Putamen (tissue), 1 donor: ENCODE measurements at regions not wholly inside any gene's neighbourhood (a gene's known extent, or its start where the extent isn't known, plus 50 kb on each side); places are given as distances from the start of the nearest gene placed in this dataset.

Source experiments
- DNase-seq: peaks from one replicate; pipeline ENCODE4 v3.0.0-alpha.2; 2016; ENCODE audit warnings: low spot score

GRCh38 chr2:60321816-60322215 is 231.6 kb downstream of the BCL11A start:
- DNase-seq = no peak

- DNase-seq = no peak
Measured at GRCh38 chr2:60320724-60321123, 232.7 kb downstream of the BCL11A start.

DNA sequence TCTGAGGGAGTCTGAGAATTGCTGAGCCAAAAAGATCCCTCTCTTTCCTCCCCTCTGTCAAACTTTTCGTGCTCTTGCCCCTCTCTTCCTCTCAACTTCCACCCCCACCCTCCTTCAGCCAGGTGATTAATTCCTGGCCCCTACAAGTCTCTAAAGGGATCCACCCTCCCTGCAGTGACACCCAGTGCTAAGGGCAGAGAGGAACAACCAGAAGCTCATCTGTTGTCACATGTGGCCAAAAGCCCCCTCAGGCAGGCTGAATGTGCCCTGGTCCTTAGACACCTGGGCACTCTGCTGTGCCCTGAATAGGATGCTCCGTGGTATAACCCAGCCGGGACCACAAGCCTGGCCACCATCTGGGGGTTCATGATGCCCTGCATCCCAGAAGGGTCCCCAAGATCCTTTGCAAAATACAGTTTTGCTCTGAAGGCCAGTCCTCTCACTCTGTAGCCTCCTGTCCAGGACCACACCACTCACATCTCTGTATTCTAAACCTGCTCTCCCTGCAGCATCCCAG is 234.4 kb downstream of the BCL11A start:
- no peak for DNase-seq

DNA sequence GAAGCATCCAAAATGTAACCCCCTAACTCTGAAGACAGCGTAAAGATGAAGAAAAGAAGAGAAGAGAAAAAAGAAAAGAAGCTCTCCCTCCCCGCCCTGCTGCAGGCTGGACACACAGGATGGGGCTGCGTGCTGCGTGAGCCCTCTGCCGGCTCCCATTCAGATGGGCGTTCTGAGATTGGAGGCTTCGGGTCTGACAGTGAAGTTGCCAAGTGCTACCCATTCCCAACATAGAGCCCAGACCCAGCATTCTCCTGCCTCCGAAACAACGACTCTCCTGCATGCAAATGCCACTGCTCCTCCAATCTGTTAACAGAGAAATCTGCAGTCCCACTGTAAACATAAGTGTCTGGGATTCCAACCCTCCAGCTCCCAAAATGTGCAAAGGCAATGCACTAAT is 234.9 kb downstream of the BCL11A start:
- no peak for DNase-seq

- no peak for DNase-seq
Measured at GRCh38 chr2:60317844-60318243, 235.6 kb downstream of the BCL11A start.

- no peak for DNase-seq
Measured at GRCh38 chr2:60317034-60317386, 236.4 kb downstream of the BCL11A start.

GRCh38 chr2:60316381-60317033 is 236.9 kb downstream of the BCL11A start:
- no peak for DNase-seq

DNA sequence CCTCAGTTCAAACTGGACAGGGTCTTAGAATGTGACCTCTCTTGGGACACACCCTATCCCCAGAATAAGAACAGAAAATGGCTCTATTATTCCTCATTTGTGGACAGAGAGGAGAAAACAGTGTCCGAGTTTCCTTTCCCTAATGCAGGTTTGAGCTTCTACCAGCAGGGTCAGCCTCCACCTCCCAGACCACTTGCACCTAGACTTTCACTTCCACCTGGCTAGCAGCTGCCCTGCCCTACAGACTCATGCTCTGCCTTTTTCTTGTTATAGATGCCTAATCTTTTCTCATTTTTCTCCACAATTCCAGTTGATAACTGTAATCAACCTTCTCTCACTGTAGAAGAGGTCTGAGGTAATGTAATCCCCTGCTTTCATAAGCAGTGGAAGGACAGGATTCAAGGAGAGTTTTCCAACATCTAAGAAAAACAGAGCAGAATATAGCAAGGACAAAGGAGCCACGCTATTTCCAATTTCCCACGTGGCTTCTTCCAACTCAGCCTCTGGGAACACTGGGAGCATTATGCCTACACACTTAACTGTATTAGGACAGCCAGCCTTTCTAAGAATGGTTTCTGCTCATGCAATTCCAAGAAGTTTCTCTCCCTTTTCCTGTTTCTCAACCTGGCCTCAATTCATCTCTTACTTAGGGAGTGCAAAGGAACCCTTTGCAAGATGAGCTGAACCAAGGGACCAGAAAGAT is 239.8 kb downstream of the BCL11A start:
- DNase-seq = no peak

DNA sequence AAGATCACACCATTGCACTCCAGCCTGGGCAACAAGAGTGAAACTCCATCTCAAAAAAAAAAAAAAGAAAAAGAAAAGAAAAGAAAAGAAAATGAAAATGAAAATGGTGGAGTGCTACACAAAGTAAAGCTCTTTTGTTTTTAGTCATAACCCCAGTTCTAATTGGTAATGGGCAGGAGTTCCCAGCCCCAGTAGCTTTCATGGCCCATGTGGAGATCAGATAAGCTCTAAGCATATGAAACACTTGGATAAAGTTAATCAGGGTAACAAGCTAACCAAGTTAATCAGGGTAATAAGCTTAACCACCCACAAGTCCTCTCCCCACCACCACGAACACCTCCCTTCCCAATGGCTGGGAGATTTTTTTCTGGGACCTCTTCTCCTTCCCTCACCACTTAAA is 240.8 kb downstream of the BCL11A start:
- DNase-seq = no peak

GRCh38 chr2:60311524-60311923 is 241.9 kb downstream of the BCL11A start:
- no peak for DNase-seq

GRCh38 chr2:60309941-60310660 is 243.4 kb downstream of the BCL11A start:
- no peak for DNase-seq

GRCh38 chr2:60309336-60309735 is 244.1 kb downstream of the BCL11A start:
- no peak for DNase-seq

DNA sequence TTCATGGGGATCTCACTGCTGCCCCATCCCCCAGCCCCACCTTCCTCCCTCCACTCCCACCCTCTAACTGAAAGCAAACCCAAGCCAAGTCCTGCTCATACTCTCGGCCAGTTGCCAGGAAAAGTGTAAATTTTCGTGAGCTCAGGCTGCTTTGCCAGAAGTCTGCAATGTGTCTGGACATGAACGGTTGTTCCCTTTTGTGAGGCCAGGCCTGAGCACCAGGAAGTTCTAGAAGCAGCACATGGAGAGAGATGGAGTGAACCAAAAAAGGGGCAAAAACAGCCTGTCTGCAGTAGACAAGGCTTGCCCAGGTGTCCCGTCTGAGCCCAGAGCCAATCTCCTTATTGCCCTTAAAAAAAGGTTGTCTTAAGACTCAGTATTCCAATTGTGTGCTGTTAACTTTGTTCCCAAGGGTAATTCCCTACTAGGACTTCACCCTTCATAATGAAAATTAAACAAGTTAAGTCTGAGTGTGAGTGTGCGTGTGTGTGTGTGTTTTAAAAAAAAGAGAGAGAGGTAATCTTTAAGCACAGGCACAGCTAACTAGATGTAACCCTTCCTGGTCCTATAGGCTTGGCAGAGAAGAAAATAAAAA is 247.1 kb downstream of the BCL11A start:
- DNase-seq = no peak

GRCh38 chr2:60303680-60304079 is 249.8 kb downstream of the BCL11A start:
- no peak for DNase-seq

- no peak for DNase-seq
Measured at GRCh38 chr2:60302377-60303126, 250.9 kb downstream of the BCL11A start.

GRCh38 chr2:60301726-60302125 is 251.7 kb downstream of the BCL11A start:
- no peak for DNase-seq

DNA sequence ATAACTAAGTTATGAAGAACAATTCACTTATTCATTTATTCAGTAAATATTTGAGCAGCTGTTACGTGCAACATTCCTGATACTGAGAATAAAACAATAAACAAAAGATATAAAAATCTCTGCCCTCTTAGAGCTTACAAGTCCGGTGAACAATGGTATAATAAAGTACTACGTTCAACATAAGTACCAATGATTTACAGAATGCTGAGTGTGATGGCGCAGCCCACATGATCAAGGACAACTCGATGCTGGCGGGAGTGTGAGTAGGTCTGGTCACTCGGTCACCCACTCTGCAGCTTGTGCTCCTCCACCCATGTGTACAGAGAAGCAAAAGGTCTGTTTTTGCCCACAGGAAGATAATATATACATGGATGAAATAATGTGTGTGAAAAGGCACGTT is 254.3 kb downstream of the BCL11A start:
- DNase-seq = no peak

GRCh38 chr2:60298006-60298696 is 255.3 kb downstream of the BCL11A start:
- DNase-seq = no peak

DNA sequence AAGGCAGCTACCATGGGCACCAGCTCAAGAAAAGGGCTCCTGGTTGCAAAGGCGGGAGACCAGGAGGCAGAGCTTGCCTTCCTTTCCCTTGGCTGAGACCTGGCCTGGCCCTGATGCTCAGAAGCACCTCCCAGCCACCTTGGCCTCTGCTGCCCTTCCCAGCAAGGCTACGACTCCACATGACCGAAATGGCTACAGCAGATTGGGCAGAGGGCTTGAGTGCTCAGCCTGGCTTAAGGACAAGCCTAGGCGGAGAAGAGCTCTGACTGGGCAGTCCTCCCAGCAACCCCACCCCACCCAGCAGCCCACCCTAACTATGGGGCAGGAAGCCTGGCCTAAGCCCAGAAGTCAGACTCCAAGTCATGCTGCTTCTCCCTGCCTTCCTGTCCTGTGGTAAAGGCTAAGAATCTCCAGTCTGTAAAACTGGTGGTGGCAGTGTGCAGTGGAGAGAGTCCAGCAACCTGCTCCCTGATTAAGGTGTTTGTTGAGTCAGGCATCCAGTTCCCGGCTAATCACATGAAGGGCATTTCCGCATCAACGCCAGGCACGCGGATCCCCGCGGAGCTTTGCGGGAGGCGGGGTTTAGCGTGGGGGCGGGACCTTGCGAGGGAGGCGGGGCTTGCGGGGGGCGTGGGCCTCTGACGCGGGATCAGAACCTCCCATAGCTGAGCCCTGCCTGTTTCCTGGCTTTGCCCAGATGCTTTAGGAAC is 256.0 kb downstream of the BCL11A start:
- no peak for DNase-seq

GRCh38 chr2:60296219-60296955 is 257.1 kb downstream of the BCL11A start:
- no peak for DNase-seq
